ENCODE measurements at regions not wholly inside any gene's neighbourhood (a gene's known extent, or its start where the extent isn't known, plus 50 kb on each side); places are given as distances from the start of the nearest gene placed in this dataset.

DNA sequence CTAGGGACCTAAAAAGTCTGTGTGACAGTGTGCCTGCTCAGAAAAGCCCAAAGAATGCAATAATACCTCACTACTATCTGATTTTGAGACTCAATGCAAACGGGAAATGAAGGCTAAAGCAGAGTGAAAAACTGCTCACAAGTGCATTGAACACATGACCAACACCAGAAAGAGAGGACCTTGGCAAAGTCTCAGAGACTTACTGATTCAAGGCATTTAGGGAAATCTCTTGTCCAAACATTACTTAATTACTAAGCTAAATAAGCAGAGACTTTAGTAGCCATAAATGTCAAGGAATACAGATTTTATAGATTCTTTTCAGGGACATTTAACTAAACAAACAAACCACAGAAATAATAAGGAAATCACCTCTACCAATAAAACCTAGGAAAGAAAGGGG is 916.0 kb downstream of the FSTL5 start:
- TF ChIP-seq, protein P1, sequence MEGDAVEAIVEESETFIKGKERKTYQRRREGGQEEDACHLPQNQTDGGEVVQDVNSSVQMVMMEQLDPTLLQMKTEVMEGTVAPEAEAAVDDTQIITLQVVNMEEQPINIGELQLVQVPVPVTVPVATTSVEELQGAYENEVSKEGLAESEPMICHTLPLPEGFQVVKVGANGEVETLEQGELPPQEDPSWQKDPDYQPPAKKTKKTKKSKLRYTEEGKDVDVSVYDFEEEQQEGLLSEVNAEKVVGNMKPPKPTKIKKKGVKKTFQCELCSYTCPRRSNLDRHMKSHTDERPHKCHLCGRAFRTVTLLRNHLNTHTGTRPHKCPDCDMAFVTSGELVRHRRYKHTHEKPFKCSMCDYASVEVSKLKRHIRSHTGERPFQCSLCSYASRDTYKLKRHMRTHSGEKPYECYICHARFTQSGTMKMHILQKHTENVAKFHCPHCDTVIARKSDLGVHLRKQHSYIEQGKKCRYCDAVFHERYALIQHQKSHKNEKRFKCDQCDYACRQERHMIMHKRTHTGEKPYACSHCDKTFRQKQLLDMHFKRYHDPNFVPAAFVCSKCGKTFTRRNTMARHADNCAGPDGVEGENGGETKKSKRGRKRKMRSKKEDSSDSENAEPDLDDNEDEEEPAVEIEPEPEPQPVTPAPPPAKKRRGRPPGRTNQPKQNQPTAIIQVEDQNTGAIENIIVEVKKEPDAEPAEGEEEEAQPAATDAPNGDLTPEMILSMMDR (conservative IDR thresholded peaks at IDR 0.05; ENCODE audit: low read depth): no peak
- ChIA-PET POLR2A (ENCODE audit: low non-redundant PET) (no interaction called here), CTCF (no interaction called here)
- H3K27ac ChIP-seq: no peak overlapping the region
- no peak for DNase-seq (ENCODE audit: low spot score)

DNA sequence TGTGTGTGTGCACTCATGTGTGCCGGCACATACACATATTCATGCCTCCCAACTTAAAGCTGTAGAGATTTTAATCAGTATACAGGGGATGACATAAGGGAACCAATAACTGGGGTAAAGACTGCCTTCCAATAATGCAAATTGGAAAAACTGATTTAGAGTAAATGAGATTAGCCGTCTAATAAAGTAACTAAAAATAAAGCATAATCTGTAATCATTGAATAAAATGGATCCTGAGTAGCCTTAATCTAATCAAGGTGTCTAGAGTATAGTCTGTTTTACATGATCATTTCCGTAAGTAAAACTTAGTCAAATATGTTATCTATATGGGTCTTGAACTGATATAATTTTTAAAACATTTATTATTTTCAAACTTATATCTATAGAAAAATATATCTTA is 925.8 kb downstream of the FSTL5 start:
- CTCF ChIA-PET: no interaction called here
- POLR2A ChIA-PET (ENCODE audit: low non-redundant PET): no interaction called here
- TF ChIP-seq, protein P1 (conservative IDR thresholded peaks at IDR 0.05; ENCODE audit: low read depth): no peak
- DNase-seq (ENCODE audit: low spot score): no peak
- H3K27ac ChIP-seq: no peak overlapping the region

DNA sequence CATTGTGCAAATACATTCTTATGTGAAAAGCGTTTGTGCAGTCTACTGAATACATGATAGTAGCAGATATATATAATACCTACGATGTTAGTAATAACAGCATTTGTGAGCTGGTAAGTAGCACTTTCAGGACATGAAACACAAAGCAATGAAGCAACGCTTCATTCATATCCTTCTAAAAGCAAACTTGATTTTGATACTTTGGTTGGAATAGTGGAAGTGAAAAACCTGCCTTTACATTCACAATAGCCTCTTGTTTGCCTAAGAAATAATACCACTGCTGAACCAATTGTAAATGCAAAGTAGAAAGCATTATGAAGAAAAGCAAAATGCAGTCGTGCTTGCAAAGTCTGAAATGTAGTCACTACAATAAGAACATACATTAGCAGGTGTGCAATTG is 926.3 kb downstream of the FSTL5 start:
- POLR2A ChIA-PET (ENCODE audit: low non-redundant PET): no interaction called here
- CTCF ChIA-PET: no interaction called here
- TF ChIP-seq, protein P1 (conservative IDR thresholded peaks at IDR 0.05; ENCODE audit: low read depth): no peak
- no peak for DNase-seq (ENCODE audit: low spot score)
- H3K27ac ChIP-seq: no peak overlapping the region

DNA sequence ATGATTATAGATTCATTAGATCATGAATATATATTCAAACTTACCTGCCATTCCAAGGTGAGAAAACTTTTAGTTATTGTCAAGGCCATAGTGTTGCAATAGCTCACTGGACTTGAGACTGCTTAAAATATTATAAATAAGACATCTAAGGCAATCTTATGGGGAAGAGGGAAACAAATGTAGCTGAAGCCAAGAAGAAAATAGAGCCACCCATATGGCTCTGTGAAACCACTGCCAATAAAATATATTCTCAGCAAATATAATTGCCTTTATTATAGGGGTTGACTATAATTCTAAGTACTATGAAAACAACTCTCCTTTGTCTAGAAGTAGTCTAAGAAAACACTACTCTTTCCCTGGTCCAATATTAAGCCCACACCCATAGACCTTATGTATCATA is 938.5 kb downstream of the FSTL5 start:
- DNase-seq (ENCODE audit: low spot score): no peak
- TF ChIP-seq, protein P1 (conservative IDR thresholded peaks at IDR 0.05; ENCODE audit: low read depth): no peak
- CTCF ChIA-PET: no interaction called here
- POLR2A ChIA-PET (ENCODE audit: low non-redundant PET): no interaction called here
- no peak overlapping the region for H3K27ac ChIP-seq

DNA sequence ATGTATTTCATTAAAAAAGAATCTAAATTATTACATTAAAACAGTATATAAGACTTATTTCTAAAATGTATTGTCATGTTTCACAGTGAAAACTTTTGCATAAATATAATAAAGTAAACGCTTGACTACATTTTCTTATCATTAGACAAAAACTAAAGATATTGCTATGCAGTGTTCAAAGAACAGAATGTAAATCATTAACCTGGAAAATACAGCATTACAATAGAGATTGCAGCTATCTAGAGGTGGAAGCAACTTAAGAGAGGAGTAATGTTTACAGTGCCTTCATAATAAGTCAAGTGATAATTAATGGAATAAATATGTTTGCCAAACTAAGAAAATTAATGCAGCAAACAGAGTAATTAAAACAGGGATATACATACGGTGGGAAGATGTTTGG is 940.9 kb downstream of the FSTL5 start:
- no peak for DNase-seq (ENCODE audit: low spot score)
- TF ChIP-seq, protein P1 (conservative IDR thresholded peaks at IDR 0.05; ENCODE audit: low read depth): no peak
- no peak overlapping the region for H3K27ac ChIP-seq
- ChIA-PET CTCF (no interaction called here), POLR2A (ENCODE audit: low non-redundant PET) (no interaction called here)

DNA sequence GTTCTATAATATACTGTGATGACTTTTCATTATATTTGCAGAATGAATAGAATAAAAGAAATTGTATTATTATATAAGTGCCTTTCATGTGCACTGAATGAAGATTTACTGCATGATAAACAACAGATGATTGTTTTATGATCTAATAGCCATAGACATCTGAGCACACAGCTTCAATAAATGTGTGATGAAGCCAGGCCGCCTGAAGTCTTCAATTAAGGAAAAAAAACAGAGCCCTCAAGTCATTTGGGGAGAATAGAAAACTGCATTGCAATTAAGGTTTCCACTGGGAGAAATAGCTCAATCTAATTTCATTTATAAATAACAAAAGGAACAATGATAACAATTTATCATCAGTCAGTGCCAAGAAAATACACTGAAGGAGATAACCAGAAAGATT is 955.2 kb downstream of the FSTL5 start:
- CTCF ChIA-PET: interaction anchor here (0.6 kb wide), 1 partner anchor 118 kb away, joined by 4 read pairs; no protein-coding TSS in a partner anchor
- TF ChIP-seq, protein P1 (conservative IDR thresholded peaks at IDR 0.05; ENCODE audit: low read depth): no peak

DNA sequence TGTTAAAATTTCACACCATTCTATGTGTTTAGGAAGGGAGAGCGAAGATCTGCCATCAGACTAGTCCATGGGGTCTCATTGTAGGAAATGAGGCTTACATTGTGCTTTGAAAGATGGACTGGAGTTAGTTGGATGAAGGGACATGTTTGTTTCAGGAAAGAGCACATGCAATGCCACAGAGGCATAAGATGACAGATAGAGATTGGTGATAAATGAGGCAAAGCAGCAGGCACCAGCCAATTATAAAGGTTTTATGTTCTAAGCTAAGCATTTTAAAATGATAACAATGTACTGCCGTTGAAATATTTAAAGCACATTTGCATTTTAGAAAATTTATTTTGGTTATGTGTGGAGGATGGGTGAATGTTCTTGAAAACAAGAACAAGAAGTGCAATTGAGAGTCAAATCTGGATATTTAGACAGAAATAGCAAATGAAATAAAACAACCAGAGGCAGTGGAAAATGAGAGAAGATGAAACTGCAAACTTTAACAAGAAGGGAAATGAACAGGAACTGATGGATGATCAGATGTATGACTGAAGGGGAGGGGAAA is 957.2 kb downstream of the FSTL5 start:
- DNase-seq (ENCODE audit: low spot score): no peak
- ChIA-PET POLR2A (ENCODE audit: low non-redundant PET) (no interaction called here), CTCF (no interaction called here)
- TF ChIP-seq, protein P1 (conservative IDR thresholded peaks at IDR 0.05; ENCODE audit: low read depth): no peak
- H3K27ac ChIP-seq: no peak overlapping the region

More for the DNA sequence above, 955.2 kb downstream of the FSTL5 start:
- DNase-seq (ENCODE audit: low spot score): no peak
- H3K27ac ChIP-seq: no peak overlapping the region
- POLR2A ChIA-PET (ENCODE audit: low non-redundant PET): no interaction called here
